T-helper 2 cell treated with Interferon-gamma antibody and Interleukin-4, amounts not matched to agents 5 μg/mL and 100 μg/mL, for 36 hours (primary cell): ENCODE measurements at regions not wholly inside any gene's neighbourhood (a gene's known extent, or its start where the extent isn't known, plus 50 kb on each side); places are given as distances from the start of the nearest gene placed in this dataset.

Experiments used
- DNase-seq: peaks from one replicate; pipeline ENCODE4 v3.0.0; 2021; ENCODE audit warnings: low spot score
- H3K27ac Mint-ChIP-seq: one replicate; pipeline ENCODE4 v1.8.0; 2021; ENCODE audit warnings: mild to moderate bottlenecking, mixed read lengths
- H3K27me3 Mint-ChIP-seq: one replicate; pipeline ENCODE4 v1.8.0; 2021; ENCODE audit warnings: low read depth, mixed read lengths
- H3K36me3 Mint-ChIP-seq: one replicate; pipeline ENCODE4 v1.8.0; 2021; ENCODE audit warnings: low read depth, mixed read lengths
- H3K4me1 Mint-ChIP-seq: one replicate; pipeline ENCODE4 v1.8.0; 2021; ENCODE audit warnings: low read depth, mixed read lengths
- H3K4me3 Mint-ChIP-seq: one replicate; pipeline ENCODE4 v1.8.0; 2022; ENCODE audit warnings: mild to moderate bottlenecking, moderate library complexity, mixed read lengths
- H3K9me3 Mint-ChIP-seq: one replicate; pipeline ENCODE4 v1.8.0; 2021; ENCODE audit warnings: mixed read lengths

DNA sequence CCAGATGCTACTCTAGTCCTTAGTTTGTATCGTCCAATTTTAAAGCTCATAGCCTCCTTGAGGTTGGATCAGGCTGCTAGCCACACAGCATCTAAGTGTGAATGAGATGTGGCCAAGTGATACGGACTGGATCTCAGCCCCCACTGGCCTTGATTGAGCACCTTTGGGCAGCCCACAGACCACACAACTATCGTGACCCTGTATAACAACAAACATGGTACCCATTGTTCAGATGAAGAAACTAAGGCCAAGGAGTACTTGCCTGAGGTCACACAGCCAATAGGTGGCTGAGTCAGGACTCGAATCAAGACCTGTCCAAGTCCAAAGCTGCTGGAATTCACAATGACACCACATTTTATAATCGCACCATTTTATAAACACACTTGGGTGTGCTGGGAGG, 73.0 kb upstream of the IRX3 start:
- H3K27ac Mint-ChIP-seq = no peak overlapping the region

GRCh38 chr16:54359081-54359480, 72.5 kb upstream of the IRX3 start:
- no peak for DNase-seq
- Mint-ChIP-seq H3K9me3 (no peaks in the 10 kb centered on the region), H3K27ac (no peak overlapping the region), H3K4me3 (no peak overlapping the region), H3K4me1 (no peaks in the 10 kb centered on the region), H3K36me3 (no peaks in the 10 kb centered on the region), H3K27me3 (peaks cover 12% of the 10 kb centered on the region)

More for the DNA sequence above, 73.0 kb upstream of the IRX3 start:
- Mint-ChIP-seq H3K4me1 (no peaks in the 10 kb centered on the region), H3K4me3 (no peak overlapping the region), H3K9me3 (no peaks in the 10 kb centered on the region), H3K36me3 (no peaks in the 10 kb centered on the region), H3K27me3 (peaks cover 12% of the 10 kb centered on the region)
- DNase-seq = no peak

GRCh38 chr16:54356391-54356790, 69.8 kb upstream of the IRX3 start:
- Mint-ChIP-seq H3K4me3 (no peak overlapping the region), H3K4me1 (no peaks in the 10 kb centered on the region), H3K36me3 (no peaks in the 10 kb centered on the region), H3K27ac (no peak overlapping the region), H3K9me3 (no peaks in the 10 kb centered on the region), H3K27me3 (no peaks in the 10 kb centered on the region)
- no peak for DNase-seq

GRCh38 chr16:54355251-54355650, 68.7 kb upstream of the IRX3 start:
- no peak for DNase-seq
- Mint-ChIP-seq H3K27ac (no peak overlapping the region), H3K9me3 (no peaks in the 10 kb centered on the region), H3K27me3 (no peaks in the 10 kb centered on the region), H3K36me3 (no peaks in the 10 kb centered on the region), H3K4me1 (no peaks in the 10 kb centered on the region), H3K4me3 (no peak overlapping the region)

- DNase-seq = no peak
- Mint-ChIP-seq H3K27ac (no peak overlapping the region), H3K4me1 (no peaks in the 10 kb centered on the region), H3K4me3 (no peak overlapping the region), H3K9me3 (no peaks in the 10 kb centered on the region), H3K27me3 (no peaks in the 10 kb centered on the region), H3K36me3 (no peaks in the 10 kb centered on the region)
Observed at GRCh38 chr16:54353097-54353496, 66.5 kb upstream of the IRX3 start.

GRCh38 chr16:54351171-54351570, 64.6 kb upstream of the IRX3 start:
- no peaks in the 10 kb centered on the region for H3K36me3 Mint-ChIP-seq
- no peaks in the 10 kb centered on the region for H3K27me3 Mint-ChIP-seq
- no peak for DNase-seq
- H3K9me3 Mint-ChIP-seq = no peaks in the 10 kb centered on the region
- H3K27ac Mint-ChIP-seq = no peak overlapping the region
- no peaks in the 10 kb centered on the region for H3K4me1 Mint-ChIP-seq
- H3K4me3 Mint-ChIP-seq = no peak overlapping the region

GRCh38 chr16:54347961-54348360, 61.4 kb upstream of the IRX3 start:
- DNase-seq = no peak
- no peaks in the 10 kb centered on the region for H3K27me3 Mint-ChIP-seq
- H3K4me3 Mint-ChIP-seq = no peak overlapping the region
- H3K4me1 Mint-ChIP-seq = no peaks in the 10 kb centered on the region
- no peaks in the 10 kb centered on the region for H3K36me3 Mint-ChIP-seq
- no peak overlapping the region for H3K27ac Mint-ChIP-seq
- H3K9me3 Mint-ChIP-seq = no peaks in the 10 kb centered on the region

DNA sequence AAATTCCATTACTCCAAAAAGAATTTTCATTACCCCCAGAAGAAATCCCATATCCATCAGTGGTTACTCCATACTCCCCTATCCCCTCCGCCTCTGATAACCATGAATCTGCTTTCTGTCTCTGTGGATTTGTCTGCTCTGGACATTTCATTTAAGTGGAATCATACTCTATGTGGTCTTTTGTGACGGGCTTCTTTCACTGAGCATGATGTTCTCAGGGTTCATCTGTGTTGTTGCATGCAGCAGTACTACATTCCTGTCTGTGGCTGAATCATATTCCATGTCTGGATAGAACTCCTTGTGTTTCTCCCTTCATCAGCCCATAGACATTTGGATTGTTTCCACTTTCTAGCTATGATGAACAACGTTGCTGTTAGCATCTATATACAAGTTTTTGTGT, 59.5 kb upstream of the IRX3 start:
- Mint-ChIP-seq H3K27ac (no peak overlapping the region), H3K4me3 (no peak overlapping the region), H3K27me3 (no peaks in the 10 kb centered on the region), H3K36me3 (no peaks in the 10 kb centered on the region), H3K4me1 (no peaks in the 10 kb centered on the region), H3K9me3 (no peaks in the 10 kb centered on the region)
- DNase-seq = no peak

DNA sequence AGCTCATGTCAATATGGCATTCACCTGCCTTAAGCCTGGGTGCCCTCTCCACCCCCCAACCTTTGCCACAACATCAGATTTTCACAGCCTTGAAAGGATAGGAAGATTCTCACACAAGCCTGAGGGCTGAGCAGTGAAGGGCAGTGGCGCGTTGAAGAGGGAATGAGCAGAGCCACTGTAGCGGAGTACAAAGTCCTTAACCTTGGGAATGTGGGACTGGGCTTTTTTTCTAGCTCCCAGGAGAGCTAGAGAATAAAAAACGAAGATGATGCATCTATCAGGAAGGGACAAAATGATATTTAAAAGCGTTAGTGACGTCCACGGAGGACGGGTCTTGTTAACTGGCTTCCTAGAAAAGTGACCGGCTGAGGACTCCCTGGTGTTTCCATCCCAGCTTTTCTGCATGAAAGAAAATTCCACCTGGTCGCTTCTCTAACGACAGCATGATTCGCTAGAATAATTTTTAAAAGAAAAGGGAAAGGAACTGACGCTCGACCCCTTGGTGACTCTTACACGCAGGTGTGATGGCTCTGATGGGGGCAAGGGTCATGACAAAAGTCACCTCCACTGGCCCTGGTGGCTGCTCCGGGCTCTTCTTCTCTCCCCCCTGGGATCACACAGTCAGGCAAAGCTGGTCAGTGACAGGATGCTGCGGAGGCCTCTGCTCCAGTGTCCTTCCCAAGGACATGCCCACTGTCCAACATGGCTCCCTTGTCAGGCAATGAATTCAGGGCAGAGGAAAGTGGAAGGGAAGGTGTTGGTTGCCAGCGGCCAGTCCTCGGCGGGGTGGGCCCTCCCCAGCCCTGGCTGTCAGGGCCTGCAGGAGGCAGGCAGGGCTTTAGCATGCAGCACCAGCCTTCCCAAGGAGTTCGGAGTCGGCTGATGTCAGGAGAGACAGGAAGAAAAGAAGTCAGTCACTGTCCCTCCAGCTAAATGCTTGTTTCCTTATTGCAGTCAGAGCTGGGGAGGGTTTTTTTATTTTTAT, 58.4 kb upstream of the IRX3 start:
- no peak for DNase-seq
- no peaks in the 10 kb centered on the region for H3K27me3 Mint-ChIP-seq
- H3K27ac Mint-ChIP-seq = no peak overlapping the region

DNA sequence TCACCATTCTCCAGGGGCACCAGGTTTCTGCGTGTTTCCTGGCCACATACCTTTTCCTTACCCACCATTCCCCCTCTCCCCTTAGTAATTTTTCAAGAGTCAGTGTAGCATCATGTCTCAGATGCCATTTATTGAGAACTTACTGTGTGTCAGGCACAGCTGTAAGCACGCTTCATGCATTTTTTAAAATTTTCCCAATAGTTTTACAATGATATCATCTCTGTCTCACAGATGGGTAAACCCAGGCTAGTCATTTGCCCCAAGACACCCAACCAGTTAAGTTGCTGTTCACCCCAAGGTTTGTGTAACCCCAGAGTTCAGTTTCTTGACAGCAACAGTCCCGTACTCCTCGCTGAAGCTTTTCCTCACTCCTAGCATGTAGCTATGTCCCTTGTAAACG, 56.4 kb upstream of the IRX3 start:
- DNase-seq = no peak
- Mint-ChIP-seq H3K9me3 (no peaks in the 10 kb centered on the region), H3K4me3 (no peak overlapping the region), H3K36me3 (no peaks in the 10 kb centered on the region), H3K27me3 (no peaks in the 10 kb centered on the region), H3K4me1 (no peaks in the 10 kb centered on the region), H3K27ac (no peak overlapping the region)

More for the DNA sequence above, 58.4 kb upstream of the IRX3 start:
- no peak overlapping the region for H3K4me3 Mint-ChIP-seq
- H3K36me3 Mint-ChIP-seq = no peaks in the 10 kb centered on the region
- no peaks in the 10 kb centered on the region for H3K4me1 Mint-ChIP-seq
- no peaks in the 10 kb centered on the region for H3K9me3 Mint-ChIP-seq

GRCh38 chr16:54341892-54342776, 55.5 kb upstream of the IRX3 start:
- Mint-ChIP-seq H3K27me3 (no peaks in the 10 kb centered on the region), H3K36me3 (no peaks in the 10 kb centered on the region), H3K27ac (no peak overlapping the region), H3K9me3 (no peaks in the 10 kb centered on the region), H3K4me1 (no peaks in the 10 kb centered on the region), H3K4me3 (no peak overlapping the region)
- no peak for DNase-seq

DNA sequence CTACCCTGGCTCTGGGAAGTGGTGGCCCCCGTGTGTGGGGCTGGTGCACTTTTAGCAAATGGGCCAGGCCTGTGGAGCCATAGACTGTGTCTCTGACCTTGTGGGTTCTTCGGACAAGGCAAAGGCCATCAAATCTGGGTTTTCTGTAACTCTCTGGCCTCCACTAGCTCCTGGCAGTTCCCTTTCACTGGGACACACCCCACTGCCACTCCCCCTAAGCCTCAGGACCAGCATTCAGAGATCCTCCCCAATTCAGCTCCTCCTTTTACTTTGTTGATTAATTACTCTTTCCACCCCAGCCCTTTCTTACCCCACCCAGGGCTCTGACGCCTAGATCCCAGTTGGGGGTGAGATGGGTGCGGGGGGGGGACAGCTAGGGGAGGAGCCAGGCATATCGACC, 53.9 kb upstream of the IRX3 start:
- H3K9me3 Mint-ChIP-seq = no peaks in the 10 kb centered on the region
- peaks cover 4% of the 10 kb centered on the region for H3K27me3 Mint-ChIP-seq
- H3K4me1 Mint-ChIP-seq = no peaks in the 10 kb centered on the region
- no peaks in the 10 kb centered on the region for H3K36me3 Mint-ChIP-seq
- H3K27ac Mint-ChIP-seq = no peak overlapping the region
- no peak overlapping the region for H3K4me3 Mint-ChIP-seq
- DNase-seq = no peak

DNA sequence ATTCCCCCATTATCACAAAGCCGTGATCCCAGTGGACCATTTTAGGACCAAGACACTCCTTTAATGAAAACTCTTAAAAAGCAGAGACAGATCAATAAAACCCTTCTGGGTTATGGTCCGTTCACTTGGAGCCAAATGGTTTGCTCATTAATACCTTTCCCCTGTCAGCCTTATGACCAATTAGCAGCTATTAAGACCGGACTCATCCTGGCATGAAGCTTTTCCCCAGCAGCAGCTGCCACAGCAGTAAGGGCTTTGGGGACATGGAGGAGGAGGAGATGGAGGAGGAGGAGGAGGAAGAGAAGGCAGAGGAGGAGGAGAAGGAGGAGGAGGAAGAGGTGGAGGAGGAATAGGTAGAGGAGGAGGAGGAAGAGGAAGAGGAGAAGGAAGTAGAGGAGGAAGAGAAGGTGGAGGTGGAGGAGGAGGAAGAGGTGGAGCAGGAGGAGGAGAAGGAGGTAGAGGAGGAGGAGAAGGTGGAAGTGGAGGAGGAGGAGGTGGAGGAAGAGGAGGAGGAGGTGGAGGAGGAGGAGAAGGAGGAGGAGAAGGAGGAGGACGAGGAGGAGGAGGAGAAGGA, 50.1 kb upstream of the IRX3 start:
- H3K27ac Mint-ChIP-seq = no peak overlapping the region
- H3K9me3 Mint-ChIP-seq = no peaks in the 10 kb centered on the region

More for the DNA sequence above, 50.1 kb upstream of the IRX3 start:
- DNase-seq = no peak
- Mint-ChIP-seq H3K36me3 (no peaks in the 10 kb centered on the region), H3K27me3 (peaks cover 8% of the 10 kb centered on the region), H3K4me1 (no peaks in the 10 kb centered on the region), H3K4me3 (no peak overlapping the region)
